OCI-LY1 (cell line): ENCODE measurements at regions not wholly inside any gene's neighbourhood (a gene's known extent, or its start where the extent isn't known, plus 50 kb on each side); places are given as distances from the start of the nearest gene placed in this dataset.

ENCODE experiments used
- H2AFZ ChIP-seq: fragments of 200-600 bp; sonication (generic), shearing (Covaris generic); 2 replicates; pipeline ENCODE4 v1.6.0; 2014; ENCODE audit warnings: antibody characterized with exemption, mild to moderate bottlenecking, low read length
- H3F3A ChIP-seq: fragments of 200-600 bp; sonication (generic), shearing (Covaris generic); 2 replicates; pipeline ENCODE4 v1.6.0; 2014; ENCODE audit warnings: mild to moderate bottlenecking, antibody characterized with exemption, low read length, moderate library complexity; ENCODE audit not compliant: insufficient read depth
- H3K27ac ChIP-seq: fragments of 200-600 bp; sonication (generic); 2 replicates; pipeline ENCODE4 v1.5.1; 2014; ENCODE audit warnings: low read length, mixed run types, mild to moderate bottlenecking, low read depth; ENCODE audit not compliant: poor library complexity, severe bottlenecking
- H3K27me3 ChIP-seq: fragments of 200-600 bp; sonication (generic); 2 replicates; pipeline ENCODE4 v1.6.0; 2014; ENCODE audit warnings: antibody characterized with exemption, mild to moderate bottlenecking, low read length, moderate library complexity; ENCODE audit not compliant: insufficient read depth
- H3K36me3 ChIP-seq: fragments of 200-600 bp; sonication (generic); 2 replicates; pipeline ENCODE4 v1.6.1; 2014; ENCODE audit warnings: mild to moderate bottlenecking, antibody characterized with exemption, low read length, moderate library complexity, mixed read lengths; ENCODE audit not compliant: insufficient read depth
- H3K4me1 ChIP-seq: fragments of 200-600 bp; sonication (generic); 2 replicates; pipeline ENCODE4 v1.5.1; 2014; ENCODE audit warnings: mild to moderate bottlenecking, low read length, moderate library complexity; ENCODE audit not compliant: insufficient read depth, severe bottlenecking
- H3K4me2 ChIP-seq: fragments of 200-600 bp; sonication (generic), shearing (Covaris generic); 2 replicates; pipeline ENCODE4 v1.6.1; 2014; ENCODE audit warnings: low read length
- H3K4me3 ChIP-seq: fragments of 200-600 bp; sonication (generic); 2 replicates; pipeline ENCODE4 v1.5.1; 2014; ENCODE audit warnings: low read length, low read depth, mild to moderate bottlenecking, mixed read lengths; ENCODE audit not compliant: poor library complexity, severe bottlenecking
- H3K79me2 ChIP-seq: fragments of 200-600 bp; shearing (Covaris generic); 2 replicates; pipeline ENCODE4 v1.6.1; 2016; ENCODE audit warnings: mixed run types, low read length, mixed read lengths; ENCODE audit not compliant: insufficient read depth
- H3K9ac ChIP-seq: fragments of 200-600 bp; sonication (generic), shearing (Covaris generic); 2 replicates; pipeline ENCODE4 v1.6.1; 2014; ENCODE audit warnings: mild to moderate bottlenecking, low read length, mixed read lengths
- H3K9me2 ChIP-seq: fragments of 200-600 bp; sonication (generic), shearing (Covaris generic); 2 replicates; pipeline ENCODE4 v1.6.1; 2014; ENCODE audit warnings: low read depth, mild to moderate bottlenecking, low read length, mixed read lengths
- H3K9me3 ChIP-seq: fragments of 200-600 bp; shearing (Covaris generic); 2 replicates; pipeline ENCODE4 v1.6.1; 2014; ENCODE audit warnings: low read length, mixed read lengths
- H4K20me1 ChIP-seq: fragments of 200-600 bp; sonication (generic), shearing (Covaris generic); 2 replicates; pipeline ENCODE4 v1.6.0; 2016; ENCODE audit warnings: mild to moderate bottlenecking, low read length; ENCODE audit not compliant: insufficient read depth
- CTCF ChIP-seq: fragments of 200-600 bp; sonication (generic), shearing (Covaris generic); IDR thresholded peaks from 2 replicates; pipeline ENCODE4 v1.5.1; 2017; ENCODE audit warnings: mild to moderate bottlenecking, antibody characterized with exemption, low read length, moderate library complexity, mixed read lengths
- EZH2 ChIP-seq: fragments of 200-600 bp; sonication (generic), shearing (Covaris generic); IDR thresholded peaks from 2 replicates; pipeline ENCODE4 v1.8.0; 2017; ENCODE audit warnings: borderline replicate concordance, mixed run types, mild to moderate bottlenecking, antibody characterized with exemption, low read length, moderate library complexity, mixed read lengths

- TF ChIP-seq EZH2, result no peak
- TF ChIP-seq CTCF, result no peak
- no peaks in the 10 kb centered on the region for H3K4me1 ChIP-seq
- H3K4me3 ChIP-seq, result no peak overlapping the region
- no peak overlapping the region for H2AFZ ChIP-seq
- H3K27ac ChIP-seq, result no peak overlapping the region
- H4K20me1 ChIP-seq, result no peaks in the 10 kb centered on the region
- H3K4me2 ChIP-seq, result no peak overlapping the region
- H3K9me2 ChIP-seq, result no peaks in the 10 kb centered on the region
- no peaks in the 10 kb centered on the region for H3K36me3 ChIP-seq
- H3K9ac ChIP-seq, result no peak overlapping the region
- no peaks in the 10 kb centered on the region for H3K9me3 ChIP-seq
- no peaks in the 10 kb centered on the region for H3F3A ChIP-seq
- no peaks in the 10 kb centered on the region for H3K79me2 ChIP-seq
- H3K27me3 ChIP-seq, result no peaks in the 10 kb centered on the region
Observed at GRCh38 chr1:164093543-164093942, 465.4 kb upstream of the PBX1 start.

GRCh38 chr1:164101802-164102201, 457.2 kb upstream of the PBX1 start:
- H3K79me2 ChIP-seq, result no peaks in the 10 kb centered on the region
- TF ChIP-seq CTCF, result no peak
- TF ChIP-seq EZH2, result no peak
- H3K9me2 ChIP-seq, result no peaks in the 10 kb centered on the region
- H2AFZ ChIP-seq, result no peak overlapping the region
- no peaks in the 10 kb centered on the region for H3F3A ChIP-seq
- no peaks in the 10 kb centered on the region for H3K4me1 ChIP-seq
- H3K27ac ChIP-seq, result no peak overlapping the region
- H3K9ac ChIP-seq, result no peak overlapping the region
- no peak overlapping the region for H3K4me3 ChIP-seq
- no peaks in the 10 kb centered on the region for H4K20me1 ChIP-seq
- no peaks in the 10 kb centered on the region for H3K9me3 ChIP-seq
- H3K27me3 ChIP-seq, result no peaks in the 10 kb centered on the region
- H3K36me3 ChIP-seq, result no peaks in the 10 kb centered on the region
- no peak overlapping the region for H3K4me2 ChIP-seq

GRCh38 chr1:164131949-164132348, 427.0 kb upstream of the PBX1 start:
- H3K27me3 ChIP-seq, result no peaks in the 10 kb centered on the region
- H3K4me1 ChIP-seq, result no peaks in the 10 kb centered on the region
- no peak for TF ChIP-seq EZH2
- TF ChIP-seq CTCF, result no peak
- no peaks in the 10 kb centered on the region for H3K9me2 ChIP-seq
- no peaks in the 10 kb centered on the region for H3F3A ChIP-seq
- no peaks in the 10 kb centered on the region for H3K9me3 ChIP-seq
- no peak overlapping the region for H2AFZ ChIP-seq
- H3K4me3 ChIP-seq, result no peak overlapping the region
- H3K79me2 ChIP-seq, result no peaks in the 10 kb centered on the region
- H3K36me3 ChIP-seq, result no peaks in the 10 kb centered on the region
- H3K9ac ChIP-seq, result no peak overlapping the region
- H3K27ac ChIP-seq, result no peak overlapping the region
- no peak overlapping the region for H3K4me2 ChIP-seq
- no peaks in the 10 kb centered on the region for H4K20me1 ChIP-seq
